GM18858 (cell line): ENCODE measurements at regions not wholly inside any gene's neighbourhood (a gene's known extent, or its start where the extent isn't known, plus 50 kb on each side); places are given as distances from the start of the nearest gene placed in this dataset.

Source experiments
- ATAC-seq: cut with Tn5 transposase; IDR thresholded peaks from one replicate; pipeline ENCODE4 v1.9.1; 2021; ENCODE audit not compliant: unreplicated experiment

GRCh38 chr7:70975754-70976153, 156.2 kb upstream of the GALNT17 start:
- ATAC-seq, result no peak

- no peak for ATAC-seq
These were observed 145.6 kb upstream of the GALNT17 start for GRCh38 chr7:70986297-70986696.

DNA sequence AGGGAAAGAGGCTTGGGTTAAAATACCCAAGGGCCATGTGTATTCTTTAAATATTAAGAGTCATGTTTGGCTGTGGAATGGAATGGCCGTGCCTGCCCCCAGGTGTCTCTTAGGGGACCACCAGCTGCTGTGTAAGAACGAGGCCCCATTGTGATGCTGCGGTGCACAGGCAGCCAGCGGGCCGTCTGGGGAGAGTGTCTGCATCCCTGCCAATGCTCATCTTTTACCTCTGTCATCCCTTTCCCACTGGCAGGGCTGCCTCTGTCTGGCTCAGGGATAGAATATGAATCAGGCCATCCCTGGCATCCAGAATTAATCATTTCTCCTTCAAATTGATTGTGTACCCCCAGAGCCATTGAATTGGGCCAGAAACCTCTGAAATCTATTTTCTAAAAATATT, 137.8 kb upstream of the GALNT17 start:
- ATAC-seq, result no peak

- no peak for ATAC-seq
These were observed 134.7 kb upstream of the GALNT17 start for GRCh38 chr7:70997261-70997660.

DNA sequence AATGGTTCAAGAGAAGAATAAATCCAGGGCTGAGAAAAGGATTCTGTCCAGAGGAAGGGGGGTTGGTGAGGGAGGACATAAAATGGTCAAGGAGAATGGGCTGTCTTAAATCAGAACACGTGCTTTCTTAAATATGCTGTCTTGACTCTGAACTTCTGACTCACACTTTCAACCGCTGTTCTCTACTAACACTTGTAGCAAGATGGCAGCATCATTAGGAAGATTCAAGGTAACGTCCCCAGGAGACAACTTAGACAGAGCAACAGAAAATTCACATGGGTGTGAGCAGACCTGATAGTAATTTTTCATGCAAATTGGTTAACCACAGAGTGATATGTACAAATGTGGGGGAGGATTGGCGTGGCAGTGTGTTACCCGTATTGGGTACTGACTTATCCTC, 126.8 kb upstream of the GALNT17 start:
- no peak for ATAC-seq

DNA sequence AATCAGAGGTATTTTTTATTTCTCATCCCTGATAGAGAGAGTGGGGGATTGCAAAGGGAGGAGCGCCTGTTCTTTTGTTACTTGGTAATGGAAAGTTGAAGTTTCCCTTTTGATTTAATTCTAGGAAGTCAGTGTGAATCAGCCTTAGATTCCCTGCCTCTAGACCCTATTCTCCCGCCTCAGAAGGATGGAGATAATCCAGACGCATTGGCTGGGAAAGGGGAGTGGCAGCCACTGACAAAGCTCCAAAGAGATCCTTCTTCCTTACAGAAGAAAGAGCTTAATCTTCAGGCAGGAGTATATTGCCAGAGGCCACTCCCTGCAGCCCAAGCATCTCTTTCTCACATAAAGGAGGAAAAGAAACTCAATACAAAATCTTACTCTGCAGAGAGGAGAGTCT, 122.3 kb upstream of the GALNT17 start:
- ATAC-seq, result no peak

DNA sequence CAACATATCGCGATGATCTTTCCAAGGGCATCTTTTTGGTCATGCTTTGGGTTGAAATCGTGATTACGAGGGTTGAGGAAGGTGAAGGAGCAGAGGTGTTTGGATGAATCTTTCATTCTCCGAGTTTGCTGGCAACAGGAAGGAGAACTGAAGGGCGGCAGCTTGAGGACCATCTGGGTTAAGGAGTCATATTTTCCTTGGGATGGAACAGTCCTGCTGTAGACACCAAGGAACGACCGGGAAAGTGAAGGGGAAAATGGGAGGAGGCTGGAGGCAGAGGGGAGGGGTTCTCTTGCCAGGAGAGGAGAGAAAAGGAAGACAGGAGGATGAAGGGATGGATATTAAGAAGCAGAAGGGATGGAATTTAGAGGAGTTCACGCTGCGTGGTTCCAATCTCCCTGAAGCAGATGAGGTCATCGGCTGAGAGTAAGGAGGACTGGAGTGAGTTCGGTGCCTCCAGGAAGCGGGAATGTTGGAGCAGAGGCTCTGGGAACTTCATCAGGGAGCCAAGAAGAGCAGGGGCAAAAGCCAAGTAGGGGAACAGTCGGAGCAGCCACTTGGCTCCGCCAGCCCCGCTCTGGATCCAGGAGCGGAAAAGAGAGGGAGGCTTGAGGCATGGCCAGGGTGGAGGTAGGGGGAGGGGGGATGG, 116.6 kb upstream of the GALNT17 start:
- no peak for ATAC-seq

DNA sequence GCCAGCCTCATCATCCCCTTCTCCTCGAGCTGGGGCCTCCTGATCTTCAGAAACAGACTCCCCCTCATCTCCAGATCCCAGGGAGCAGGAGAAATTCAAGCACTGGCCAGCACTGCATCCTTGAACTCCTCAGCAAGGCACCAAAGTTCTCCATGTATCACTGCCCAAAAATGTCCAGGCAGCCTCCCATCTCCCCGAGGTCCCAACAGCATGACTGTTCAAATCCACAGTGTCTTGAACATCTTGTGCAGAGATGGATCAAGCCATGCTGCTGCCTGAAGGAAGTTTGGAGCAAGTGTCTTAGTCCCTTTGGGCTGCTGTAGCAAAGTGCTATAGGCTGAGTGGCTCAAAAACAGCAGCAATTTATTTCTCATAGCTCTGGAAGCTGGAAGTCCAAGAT, 115.5 kb upstream of the GALNT17 start:
- ATAC-seq, result no peak

- ATAC-seq, result no peak
These were observed 114.3 kb upstream of the GALNT17 start for GRCh38 chr7:71017602-71018001.

DNA sequence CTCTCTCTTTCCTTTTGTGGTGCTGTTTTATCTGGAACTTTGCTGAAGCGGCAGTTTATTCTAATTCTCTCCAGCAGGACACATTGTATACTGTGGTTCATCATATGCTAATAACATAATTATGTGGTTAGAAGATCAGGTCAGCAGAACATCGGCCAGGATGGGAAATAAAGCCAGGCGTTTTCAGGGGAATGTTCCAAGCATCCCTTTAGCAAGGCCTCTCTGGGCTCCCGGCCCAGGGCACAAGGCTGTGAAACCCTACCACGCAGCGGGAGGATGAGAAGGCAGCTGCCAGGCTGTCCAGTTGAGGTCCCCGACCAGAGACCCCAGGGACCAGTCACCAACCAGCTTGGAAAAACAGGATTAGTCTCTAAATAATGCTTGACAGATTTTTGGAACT, 112.2 kb upstream of the GALNT17 start:
- no peak for ATAC-seq

GRCh38 chr7:71021131-71021530, 110.8 kb upstream of the GALNT17 start:
- no peak for ATAC-seq

- no peak for ATAC-seq
These were observed 105.3 kb upstream of the GALNT17 start for GRCh38 chr7:71026680-71027079.

- no peak for ATAC-seq
These were observed 97.7 kb upstream of the GALNT17 start for GRCh38 chr7:71034243-71034642.

GRCh38 chr7:71042591-71042990, 89.4 kb upstream of the GALNT17 start:
- ATAC-seq, result no peak

GRCh38 chr7:71050492-71050891, 81.5 kb upstream of the GALNT17 start:
- no peak for ATAC-seq

DNA sequence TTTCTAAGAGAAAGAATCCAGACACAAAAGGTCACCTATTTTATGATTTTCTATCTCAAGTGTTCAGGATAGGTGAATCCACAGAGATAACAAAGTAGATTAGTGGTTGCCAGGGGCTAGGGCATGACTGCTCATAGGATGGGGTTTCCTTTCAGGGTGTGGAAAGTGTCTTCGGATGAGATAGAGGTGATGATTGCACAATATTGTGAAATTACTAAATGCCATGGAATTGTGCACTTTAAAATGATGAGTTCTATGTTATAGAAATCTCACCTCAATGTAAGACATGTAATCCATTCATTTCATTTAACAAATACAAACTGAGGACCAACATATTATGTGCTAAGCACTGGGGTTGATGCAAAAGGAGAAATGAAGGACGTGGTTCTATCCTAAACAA, 76.4 kb upstream of the GALNT17 start:
- ATAC-seq, result no peak

DNA sequence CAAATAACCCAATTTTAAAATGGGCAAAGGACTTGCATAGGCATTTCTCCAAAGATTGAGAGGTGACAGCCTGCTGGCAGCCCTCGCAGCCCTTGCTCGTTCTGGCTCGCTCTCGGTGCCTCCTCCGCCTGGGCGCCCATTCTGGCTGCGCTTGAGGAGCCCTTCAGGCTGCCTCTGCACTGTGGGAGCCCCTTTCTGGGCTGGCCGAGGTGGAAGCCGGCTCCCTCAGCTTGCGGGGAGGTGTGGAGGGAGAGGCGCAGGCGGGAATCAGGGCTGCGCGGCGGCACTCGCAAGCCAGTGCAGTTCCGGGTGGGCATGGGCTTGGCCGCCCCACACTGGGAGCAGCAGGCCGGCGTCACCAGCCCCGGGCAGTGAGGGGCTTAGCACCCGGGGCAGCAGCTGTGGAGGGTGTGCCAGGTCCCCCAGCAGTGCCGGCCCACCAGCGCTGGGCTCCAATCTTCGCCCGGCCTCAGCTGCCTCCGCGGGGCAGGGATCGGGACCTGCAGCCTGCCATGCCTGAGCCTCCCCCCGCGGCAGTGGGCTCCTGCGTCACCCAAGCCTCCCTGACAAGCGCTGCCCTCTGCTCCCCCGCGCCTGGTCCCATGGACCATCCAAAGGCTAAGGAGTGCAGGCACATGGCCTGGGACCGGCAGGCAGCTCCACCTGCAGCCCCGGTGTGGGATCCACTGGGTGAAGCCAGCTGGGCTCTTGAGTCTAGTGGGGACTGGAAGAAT, 54.0 kb upstream of the GALNT17 start:
- no peak for ATAC-seq
